HG03175 (cell line): ENCODE measurements at regions not wholly inside any gene's neighbourhood (a gene's known extent, or its start where the extent isn't known, plus 50 kb on each side); places are given as distances from the start of the nearest gene placed in this dataset.

Source experiments
- ATAC-seq: cut with Tn5 transposase; IDR thresholded peaks from one replicate; pipeline ENCODE4 v1.9.1; 2021; ENCODE audit warnings: mild to moderate bottlenecking, moderate library complexity; ENCODE audit not compliant: unreplicated experiment

DNA sequence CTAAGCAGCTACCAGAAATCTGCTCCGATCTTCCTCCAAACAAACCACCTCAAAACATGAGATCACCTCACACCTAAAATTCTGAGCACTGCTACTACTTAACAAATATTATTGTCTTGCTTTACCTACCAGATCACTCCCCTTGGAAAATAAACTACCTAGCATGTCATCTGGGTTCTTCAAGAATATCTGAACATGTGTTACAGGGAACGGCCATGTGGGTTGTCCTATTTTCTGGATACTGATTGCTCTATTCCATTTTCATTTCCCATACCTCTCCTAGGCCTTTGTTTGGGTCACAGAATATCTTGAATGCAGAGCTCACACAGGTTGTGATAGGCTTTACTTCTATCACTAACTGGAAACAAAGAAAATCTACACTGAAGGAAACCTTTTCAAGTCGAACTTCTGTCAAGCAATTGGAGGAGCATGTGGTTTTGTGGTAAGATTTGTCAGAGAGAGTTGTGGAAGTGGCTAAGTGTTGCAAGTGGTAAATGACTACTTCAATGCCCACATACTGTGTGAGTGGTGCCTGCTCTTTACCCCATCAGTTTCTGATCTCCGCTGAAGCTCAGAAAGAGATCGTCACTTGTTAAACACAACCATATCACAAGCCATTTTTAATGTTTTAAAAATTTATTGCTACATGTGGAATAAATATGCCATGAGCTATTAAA lies 739.1 kb upstream of the ZEB2 start:
- no peak for ATAC-seq

DNA sequence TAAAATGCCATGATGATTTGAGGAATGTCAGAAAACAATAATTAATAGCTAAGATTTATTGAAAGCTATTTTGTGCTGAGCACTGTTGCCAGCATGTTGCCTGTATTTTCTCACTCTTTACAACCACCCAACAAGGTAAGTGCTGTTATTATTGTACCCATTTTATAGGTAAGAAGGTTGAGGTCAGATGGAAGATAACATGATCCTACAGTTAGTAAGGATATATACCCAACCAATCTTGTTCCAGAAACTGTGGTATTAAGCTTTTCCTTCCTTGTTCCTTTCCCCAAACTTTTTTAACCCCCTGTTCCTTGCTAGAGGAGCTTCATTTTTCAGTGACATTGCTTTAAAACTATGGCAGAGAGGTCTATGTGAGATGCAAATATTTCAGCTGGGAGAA lies 738.0 kb upstream of the ZEB2 start:
- ATAC-seq, result no peak

- no peak for ATAC-seq
Observed at GRCh38 chr2:145256551-145256950, 736.6 kb upstream of the ZEB2 start.

DNA sequence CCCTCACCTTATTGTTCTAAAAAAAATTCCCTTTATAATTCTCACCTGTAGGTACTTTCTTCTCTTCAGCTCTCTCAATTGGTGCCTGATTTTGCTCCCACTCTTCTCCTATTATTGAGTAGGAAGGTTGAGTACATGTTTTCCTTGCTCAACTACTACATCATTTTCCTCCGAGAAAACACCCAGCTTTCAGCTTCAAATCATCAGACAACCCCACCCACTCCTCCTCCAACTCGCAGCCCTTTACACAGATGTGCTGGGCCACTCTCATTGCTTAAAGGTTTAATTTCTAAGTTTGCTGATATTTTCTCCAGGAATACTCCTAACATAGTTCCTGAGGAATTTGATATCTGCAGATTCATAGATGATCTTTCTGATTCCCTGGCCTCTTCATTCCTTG lies 734.4 kb upstream of the ZEB2 start:
- no peak for ATAC-seq

GRCh38 chr2:145253492-145253891 lies 733.6 kb upstream of the ZEB2 start:
- ATAC-seq, result no peak

DNA sequence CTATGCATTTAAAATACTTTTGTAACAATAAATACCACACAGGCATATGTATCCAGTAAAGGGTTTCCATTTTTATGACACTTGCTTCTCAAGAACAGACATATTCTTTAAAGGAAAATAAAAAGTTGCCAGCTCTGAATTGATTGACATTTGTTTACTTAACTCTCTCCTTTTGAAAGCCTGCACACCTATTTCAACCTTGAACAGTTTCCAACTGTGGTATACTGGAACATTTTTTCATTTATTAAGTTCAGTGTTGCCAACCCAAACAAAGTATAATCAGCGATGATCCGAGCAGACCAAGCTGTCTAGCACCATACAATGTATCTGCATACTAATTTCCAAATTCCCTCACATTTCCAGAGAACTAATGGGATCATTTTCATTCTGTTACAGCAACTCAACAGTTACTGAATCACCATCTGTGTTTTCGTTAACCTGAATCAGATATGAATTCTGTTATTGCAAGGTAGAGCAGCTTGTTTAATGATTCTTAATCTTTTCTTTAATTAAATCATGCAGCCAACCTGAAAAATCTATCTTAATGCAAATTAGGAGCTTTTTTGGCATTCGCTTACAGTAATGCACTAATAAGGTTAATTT lies 725.5 kb upstream of the ZEB2 start:
- ATAC-seq, result no peak

GRCh38 chr2:145235312-145235711 lies 715.4 kb upstream of the ZEB2 start:
- no peak for ATAC-seq

DNA sequence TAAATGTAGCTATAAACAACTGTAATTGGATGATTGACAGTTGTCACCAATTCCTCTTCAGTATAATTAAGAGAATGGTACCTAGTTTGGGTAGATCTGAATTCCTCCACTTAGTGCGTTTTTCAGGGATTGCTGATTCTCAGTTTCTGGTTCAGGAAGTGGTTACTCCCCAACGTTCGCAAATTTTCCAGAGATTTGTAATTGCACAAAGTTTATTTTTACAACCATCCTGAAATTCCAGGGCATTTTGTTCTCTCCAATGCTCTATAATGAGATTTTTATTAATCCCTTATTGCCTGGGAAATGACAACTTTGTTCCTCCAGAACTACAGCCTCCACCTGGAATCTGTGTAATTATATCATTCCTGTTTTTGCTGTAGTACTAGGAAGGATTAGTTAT lies 710.6 kb upstream of the ZEB2 start:
- no peak for ATAC-seq

- no peak for ATAC-seq
Observed at GRCh38 chr2:145228506-145228905, 708.6 kb upstream of the ZEB2 start.

- no peak for ATAC-seq
Observed at GRCh38 chr2:145226901-145227300, 707.0 kb upstream of the ZEB2 start.

- no peak for ATAC-seq
Observed at GRCh38 chr2:145221516-145221915, 701.6 kb upstream of the ZEB2 start.

DNA sequence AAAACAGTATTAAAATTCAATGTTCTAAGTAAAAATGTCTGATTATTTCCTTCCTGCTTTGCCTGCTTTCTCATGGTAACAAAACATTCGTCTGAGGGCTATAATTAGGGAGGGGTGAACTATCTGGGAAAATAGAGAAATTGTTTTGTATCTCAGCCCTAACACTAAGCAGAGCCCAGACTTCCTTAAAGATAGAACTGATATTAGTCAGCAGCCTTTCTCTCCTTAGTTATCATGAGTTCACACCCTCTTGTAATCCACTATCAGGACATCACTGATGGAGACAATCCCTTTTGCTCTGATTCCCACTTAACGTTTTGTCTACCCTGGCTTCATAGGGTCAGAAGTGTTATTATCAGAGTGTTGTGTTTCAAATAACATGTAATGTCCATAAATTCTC lies 701.1 kb upstream of the ZEB2 start:
- ATAC-seq, result no peak

- no peak for ATAC-seq
Observed at GRCh38 chr2:145220496-145220895, 700.6 kb upstream of the ZEB2 start.

DNA sequence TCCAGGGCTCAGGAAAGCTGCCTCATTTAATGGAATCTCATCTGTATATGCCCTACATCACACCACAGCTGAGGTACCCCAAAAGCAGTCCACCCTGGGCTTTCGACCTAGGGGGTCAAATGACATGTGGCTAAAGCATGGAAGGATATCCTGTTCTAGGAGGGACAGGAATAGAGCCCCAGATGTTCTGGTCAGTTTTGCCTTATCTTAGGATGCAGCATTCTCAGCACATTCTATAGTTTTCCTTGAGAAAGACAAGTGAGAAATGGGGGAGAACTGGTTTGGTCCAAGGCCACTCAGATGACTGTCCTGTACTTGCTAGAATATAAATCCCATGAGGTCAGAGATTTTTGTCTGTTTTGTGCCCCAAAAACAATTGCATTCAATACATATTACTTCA lies 688.0 kb upstream of the ZEB2 start:
- no peak for ATAC-seq

DNA sequence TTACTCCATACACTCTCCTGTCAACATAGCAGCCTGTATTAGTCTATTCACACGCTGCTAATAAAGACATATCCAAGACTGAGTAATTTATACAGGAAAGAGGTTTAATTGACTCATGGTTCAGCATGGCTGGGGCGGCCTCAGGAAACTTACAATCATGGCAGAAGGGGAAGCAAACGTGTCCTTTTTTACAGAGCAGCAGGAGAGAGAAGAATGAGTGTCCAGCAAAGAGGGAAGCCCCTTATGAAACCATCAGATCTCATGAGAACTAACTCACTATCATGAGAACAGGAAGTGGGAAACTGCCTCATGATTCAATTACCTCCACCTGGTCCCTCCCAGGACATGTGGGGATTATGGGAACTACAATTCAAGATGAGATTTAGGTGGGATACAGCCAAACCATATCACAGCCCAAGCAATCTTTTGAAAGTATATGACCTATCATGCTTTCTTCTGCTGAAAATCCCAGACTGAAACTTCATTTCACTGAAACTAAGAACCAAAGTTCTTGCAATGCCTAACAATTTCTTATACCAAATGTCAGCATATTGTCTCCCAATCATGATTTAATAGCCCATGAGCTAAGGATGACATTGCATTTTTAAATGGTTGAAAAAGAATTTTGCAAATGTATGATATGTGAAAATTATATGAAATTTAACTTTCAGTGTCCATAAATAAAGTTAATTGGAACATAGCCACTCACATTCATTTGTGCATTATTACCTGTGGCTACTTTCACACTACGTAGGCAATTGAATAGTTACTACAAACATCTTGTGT lies 686.8 kb upstream of the ZEB2 start:
- ATAC-seq, result no peak

DNA sequence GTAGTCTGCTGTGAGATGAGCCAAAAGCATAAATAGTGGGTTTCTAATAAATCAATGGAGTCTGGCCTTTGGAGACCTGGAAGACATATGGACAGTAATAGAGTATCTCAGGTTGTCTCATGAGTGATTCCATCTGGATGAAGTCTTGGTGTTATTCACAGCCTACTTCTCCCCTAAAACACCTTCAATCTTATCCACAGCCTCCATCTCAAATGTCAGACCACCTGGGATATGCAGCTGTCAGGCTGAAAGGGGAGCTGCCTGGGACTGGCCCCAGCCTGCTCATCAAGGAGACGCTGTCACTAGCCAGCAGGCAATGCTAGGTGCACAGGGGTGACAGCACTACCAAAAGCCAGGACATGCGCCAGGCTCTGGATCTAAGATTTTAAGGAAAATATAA lies 684.0 kb upstream of the ZEB2 start:
- ATAC-seq, result no peak

DNA sequence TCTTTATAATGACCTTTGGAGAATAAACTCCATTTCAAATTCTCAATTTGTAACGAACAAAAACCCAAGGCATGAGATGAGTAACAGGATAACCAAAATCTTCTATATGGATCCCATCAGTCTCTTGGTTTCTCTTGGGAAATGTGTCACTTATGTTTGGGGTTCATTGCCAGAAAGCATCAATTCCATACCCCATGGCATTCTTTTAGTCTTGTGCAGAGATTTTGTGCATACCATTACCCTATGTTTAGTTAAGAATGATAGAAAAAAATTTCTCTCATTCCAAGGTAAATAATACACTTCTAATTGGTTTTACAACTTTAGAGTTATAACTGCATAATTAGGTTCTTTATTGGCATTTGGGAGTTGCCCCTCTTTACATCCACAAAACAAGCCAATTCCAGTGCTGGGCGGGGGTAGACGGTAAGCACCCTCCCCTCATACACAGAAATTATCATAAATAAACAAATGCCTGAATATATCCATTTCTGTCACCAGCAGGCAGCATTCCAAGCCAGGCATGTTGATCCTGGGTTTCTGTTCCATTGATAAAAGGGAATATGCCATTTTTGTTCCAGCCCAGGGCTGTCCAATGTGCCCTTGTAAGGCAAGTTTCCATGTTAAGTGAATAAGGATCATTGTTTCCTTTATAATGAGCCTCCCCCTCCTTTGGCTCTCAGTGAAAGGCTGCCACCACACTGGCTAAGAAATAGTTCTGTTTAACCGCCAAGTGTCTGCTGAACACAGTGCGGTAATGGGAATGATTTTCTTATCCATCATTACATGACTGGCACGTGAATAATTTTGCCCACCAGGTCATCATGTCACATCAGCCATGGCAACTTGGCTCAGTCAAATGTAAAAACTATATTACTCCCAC lies 680.1 kb upstream of the ZEB2 start:
- no peak for ATAC-seq

DNA sequence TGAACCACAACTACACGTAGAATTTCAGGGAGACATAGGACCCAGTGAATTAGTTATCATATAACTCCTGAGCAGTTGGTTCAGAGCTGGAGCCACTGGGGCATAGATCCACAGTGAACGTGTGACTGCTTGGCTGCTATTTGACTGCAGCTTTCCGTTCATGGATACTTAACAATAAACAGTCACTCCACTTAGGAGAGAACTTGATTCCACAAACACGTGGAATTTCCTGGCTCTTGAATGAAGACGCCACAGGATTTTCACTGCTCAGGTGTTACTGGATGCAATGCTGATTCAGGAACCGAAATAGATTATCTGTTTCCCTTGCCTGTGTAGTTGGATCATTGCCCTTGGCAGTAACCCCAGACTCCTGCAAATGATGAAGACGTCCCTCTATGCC lies 679.1 kb upstream of the ZEB2 start:
- ATAC-seq, result no peak

DNA sequence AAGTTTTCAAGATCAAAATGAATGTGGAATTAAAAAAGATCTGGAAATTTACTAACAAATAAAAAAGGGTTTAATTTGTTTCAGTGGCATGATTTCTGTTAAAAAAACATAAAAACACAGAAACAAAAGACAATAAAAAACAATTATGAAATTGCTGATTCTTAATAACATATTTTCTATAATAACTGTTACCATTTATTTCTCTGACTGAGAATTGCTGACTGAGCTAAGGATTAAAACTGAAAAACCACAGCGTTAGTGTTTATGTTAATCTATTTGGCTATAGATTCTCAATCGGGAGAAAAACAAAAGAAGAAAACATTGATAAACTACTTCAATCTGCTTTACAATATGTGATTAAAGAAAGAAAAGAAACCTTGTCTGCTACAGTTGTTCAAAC lies 678.6 kb upstream of the ZEB2 start:
- ATAC-seq, result no peak

DNA sequence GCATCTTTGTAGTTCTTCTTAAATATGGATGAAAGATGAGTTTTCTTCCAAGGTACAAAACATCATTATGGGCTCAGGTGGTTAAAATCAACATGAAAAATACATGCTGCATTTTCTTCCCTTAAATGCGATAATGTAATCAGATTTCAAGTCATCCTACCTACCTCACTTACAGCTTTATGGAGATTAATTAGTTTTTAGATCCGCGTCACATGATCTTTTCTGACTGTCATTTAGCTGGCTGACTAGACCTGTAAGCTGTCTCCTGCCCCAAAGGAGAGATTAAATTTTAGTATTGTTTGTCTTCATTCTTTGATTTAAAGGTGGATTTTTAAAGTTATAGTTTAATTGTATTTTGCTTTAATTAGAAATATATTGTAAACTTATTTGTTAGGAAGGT lies 678.0 kb upstream of the ZEB2 start:
- no peak for ATAC-seq

DNA sequence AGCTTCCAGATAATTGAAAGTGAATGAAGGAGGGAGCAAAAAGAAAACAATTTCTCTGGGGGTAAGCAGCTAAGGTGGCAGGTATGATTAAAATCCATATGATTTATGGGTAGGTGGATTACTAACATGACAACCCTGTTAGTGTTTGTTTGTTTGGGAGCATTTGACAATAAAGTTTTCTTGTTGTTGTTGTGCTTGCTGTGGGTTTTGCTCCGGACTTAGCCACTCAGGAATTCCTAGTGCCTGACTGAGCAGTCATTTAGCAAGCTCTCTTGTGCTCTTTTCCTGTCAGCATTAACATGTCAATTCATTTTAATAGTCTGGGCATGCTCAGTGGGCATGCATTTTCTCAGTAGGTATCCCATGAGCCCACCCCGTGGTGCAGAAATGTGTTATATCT lies 674.8 kb upstream of the ZEB2 start:
- ATAC-seq, result no peak
